RWPE1 (cell line): ENCODE measurements at regions not wholly inside any gene's neighbourhood (a gene's known extent, or its start where the extent isn't known, plus 50 kb on each side); places are given as distances from the start of the nearest gene placed in this dataset.

Source experiments
- CTCF ChIA-PET: fragments of 350-600 bp; sonication (Branson Sonifier 250); formaldehyde crosslinking; extraction: SDS; loops from one replicate; lab custom pipeline; 2021; lab: Yijun Ruan, JAX
- POLR2A ChIA-PET: fragments of 400-600 bp; formaldehyde crosslinking; extraction: SDS; loops from one replicate; lab custom pipeline; 2020; ENCODE audit warnings: antibody characterized with exemption; ENCODE audit not compliant: low non-redundant PET; lab: Yijun Ruan, JAX
- DNase-seq: peaks from one replicate; pipeline ENCODE4 v3.0.0; 2012; ENCODE audit warnings: low spot score
- H3K27ac ChIP-seq: fragments of 450-650 bp; 2 replicates; pipeline ENCODE4 v1.5.1; 2017
- CTCF ChIP-seq: fragments of 450-650 bp; conservative IDR thresholded peaks from 2 replicates; pipeline ENCODE4 v1.5.1; 2017; ENCODE audit warnings: low read depth, mild to moderate bottlenecking

GRCh38 chr3:78519281-78519680 is 1248.5 kb downstream of the ROBO1 start:
- H3K27ac ChIP-seq: no peak overlapping the region
- no peak for DNase-seq
- TF ChIP-seq CTCF: no peak
- POLR2A ChIA-PET: no interaction called here
- CTCF ChIA-PET: no interaction called here

DNA sequence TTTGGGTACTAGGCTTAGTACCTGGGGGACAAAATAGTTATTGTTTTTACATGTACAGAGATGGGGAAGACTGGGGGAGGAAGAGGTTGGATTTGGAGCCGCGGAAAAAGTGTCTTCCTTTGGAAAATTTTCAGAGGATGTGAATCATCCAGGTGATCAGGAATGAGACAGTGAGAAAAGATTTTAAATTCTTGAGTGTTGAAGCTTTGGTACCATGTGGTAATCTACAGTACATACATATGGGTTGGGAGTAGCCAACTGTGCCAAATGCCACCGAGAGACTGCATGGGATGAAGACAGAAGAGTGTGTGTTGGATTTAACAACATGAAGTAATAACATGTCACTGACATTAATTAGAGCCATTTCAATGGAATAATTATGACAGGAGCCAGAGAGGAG is 1238.2 kb downstream of the ROBO1 start:
- POLR2A ChIA-PET: no interaction called here
- TF ChIP-seq CTCF: no peak
- peak; percentile 1 for DNase-seq
- H3K27ac ChIP-seq: no peak overlapping the region
- CTCF ChIA-PET: no interaction called here

DNA sequence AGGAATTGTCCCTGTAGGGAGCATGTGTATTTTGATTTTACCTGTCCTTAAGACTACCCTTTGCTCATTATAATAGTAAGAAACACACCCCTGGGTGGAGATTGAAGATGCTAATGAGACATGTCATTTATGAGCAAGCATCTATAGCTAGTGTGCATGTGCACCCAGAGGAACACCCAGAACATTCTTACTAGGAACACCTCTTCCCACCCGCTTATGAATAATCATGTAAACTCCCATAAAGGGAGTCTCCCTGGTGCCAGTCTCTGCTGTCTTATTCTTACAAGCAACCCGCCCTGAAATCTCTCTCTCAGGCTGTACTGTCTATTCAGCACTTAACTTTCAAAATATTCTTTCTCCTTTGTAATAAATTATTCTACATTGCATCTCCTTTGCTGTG is 1227.3 kb downstream of the ROBO1 start:
- no peak for TF ChIP-seq CTCF
- no peak overlapping the region for H3K27ac ChIP-seq
- no peak for DNase-seq
- POLR2A ChIA-PET: no interaction called here
- CTCF ChIA-PET: no interaction called here

- no peak overlapping the region for H3K27ac ChIP-seq
- no peak for TF ChIP-seq CTCF
- ChIA-PET POLR2A (no interaction called here), CTCF (no interaction called here)
- DNase-seq: no peak
Measured at GRCh38 chr3:78545827-78546226, 1222.0 kb downstream of the ROBO1 start.
